Esophagus squamous epithelium (tissue), 5 donors: ENCODE measurements at regions not wholly inside any gene's neighbourhood (a gene's known extent, or its start where the extent isn't known, plus 50 kb on each side); places are given as distances from the start of the nearest gene placed in this dataset.

Experiments
- DNase-seq: peaks from one replicate; lab custom pipeline; 2025; lab: John Stamatoyannopoulos, UW
- H3K27ac ChIP-seq, 4 donors: fragments of 200-600 bp; sonication (generic); one replicate each; pipeline ENCODE4 v1.5.1; 2016 to 2019; ENCODE audit warnings: mild to moderate bottlenecking in 1 of 4
- H3K27me3 ChIP-seq, 4 donors: fragments of 200-600 bp; sonication (generic); 1 replicate in 3 of 4; 2 replicates in 1 of 4; pipeline versions ENCODE4 v1.5.1 to v1.6.0; 2017 to 2021; ENCODE audit warnings: antibody characterized with exemption in 1 of 4
- H3K36me3 ChIP-seq, 3 donors: fragments of 200-600 bp; sonication (generic); one replicate each; pipeline ENCODE4 v1.5.1; 2016 to 2019
- H3K4me1 ChIP-seq, 3 donors: fragments of 200-600 bp; sonication (generic); one replicate each; pipeline ENCODE4 v1.5.1; 2017 to 2019
- H3K4me3 ChIP-seq, 4 donors: fragments of 200-600 bp; sonication (generic); 1 replicate in 3 of 4; 2 replicates in 1 of 4; pipeline ENCODE4 v1.5.1; 2016 to 2019; ENCODE audit warnings: mild to moderate bottlenecking in 2 of 4, moderate library complexity in 1 of 4
- H3K9me3 ChIP-seq, 3 donors: fragments of 200-600 bp; sonication (generic); one replicate each; pipeline ENCODE4 v1.5.1; 2016 to 2019
- CTCF ChIP-seq, 6 experiments: fragments of 450-650 bp in 4 of 6; fragments of 200-600 bp in 2 of 6; sonication (generic) in 2 of 6; IDR thresholded peaks; one replicate each; pipeline ENCODE4 v1.5.1; 2016 to 2019; ENCODE audit warnings: antibody characterized with exemption in 6 of 6, mild to moderate bottlenecking in 4 of 6, moderate library complexity in 4 of 6
- POLR2A ChIP-seq, 4 donors: fragments of 450-650 bp; IDR thresholded peaks; one replicate each; pipeline ENCODE4 v1.6.1; 2017; ENCODE audit warnings: antibody characterized with exemption in 4 of 4, mild to moderate bottlenecking in 4 of 4, moderate library complexity in 3 of 4
- WGBS, 2 donors: methylation state at CpG; one replicate each; pipeline ENCODE4 v1.1.5; 2018; 5-methylcytosine and 5-hydroxymethylcytosine counted together
- intact Hi-C: fragments of 100-400 bp; cut with DNase I; formaldehyde crosslinking; loops from one replicate; pipeline ENCODE4 v1.15.0; 2022
- donor health status: DM: yes; HTN: yes; CAD: no.

GRCh38 chr21:31571879-31572278 lies 87.6 kb upstream of the SOD1 start:
- H3K4me1 ChIP-seq: no peaks in the 10 kb centered on the region
- H3K27me3 ChIP-seq: peaks cover 0 to 8% (median 0%) of the 10 kb centered on the region in 4 donors
- no peak for DNase-seq
- peaks cover 0 to 6% (median 0%) of the 10 kb centered on the region in 3 donors for H3K9me3 ChIP-seq
- H3K4me3 ChIP-seq: no peak overlapping the region
- TF ChIP-seq CTCF (IDR thresholded peaks at IDR 0.05) (no peak), POLR2A (IDR thresholded peaks at IDR 0.05) (no peak)
- WGBS, 2 donors: 81 to 88% methylated on average over 4 of the region's 4 CpGs
- intact Hi-C loops: no loop called here
- no peaks in the 10 kb centered on the region for H3K36me3 ChIP-seq
- H3K27ac ChIP-seq: no peak overlapping the region

- Histone ChIP-seq H3K4me1 (no peaks in the 10 kb centered on the region), H3K27me3 (peaks cover 0 to 8% (median 0%) of the 10 kb centered on the region in 4 donors), H3K27ac (no peak overlapping the region), H3K36me3 (no peaks in the 10 kb centered on the region), H3K9me3 (peaks cover 0 to 6% (median 0%) of the 10 kb centered on the region in 3 donors), H3K4me3 (no peak overlapping the region)
- no peak for TF ChIP-seq POLR2A (IDR thresholded peaks at IDR 0.05)
- no peak for TF ChIP-seq CTCF (IDR thresholded peaks at IDR 0.05)
- intact Hi-C loops: no loop called here
- DNase-seq: no peak
- 69 to 72% methylated on average over 8 of the region's 8 CpGs for WGBS, 2 donors
Measured at GRCh38 chr21:31570824-31571566, 88.5 kb upstream of the SOD1 start.

GRCh38 chr21:31566611-31567010 lies 92.9 kb upstream of the SOD1 start:
- Histone ChIP-seq H3K9me3 (no peaks in the 10 kb centered on the region), H3K4me3 (no peak overlapping the region), H3K27me3 (no peaks in the 10 kb centered on the region), H3K4me1 (no peaks in the 10 kb centered on the region), H3K36me3 (no peaks in the 10 kb centered on the region), H3K27ac (no peak overlapping the region)
- TF ChIP-seq POLR2A (IDR thresholded peaks at IDR 0.05) (no peak), CTCF (IDR thresholded peaks at IDR 0.05) (no peak)
- 64 to 69% methylated on average over 4 to 7 of the region's 7 CpGs for WGBS, 2 donors
- no peak for DNase-seq
- intact Hi-C loops: no loop called here

- Histone ChIP-seq H3K9me3 (no peaks in the 10 kb centered on the region), H3K36me3 (no peaks in the 10 kb centered on the region), H3K27me3 (peaks cover 0 to 4% (median 0%) of the 10 kb centered on the region in 4 donors), H3K27ac (no peak overlapping the region), H3K4me3 (no peak overlapping the region), H3K4me1 (no peaks in the 10 kb centered on the region)
- DNase-seq: no peak
- intact Hi-C loops: no loop called here
- TF ChIP-seq CTCF (IDR thresholded peaks at IDR 0.05) (no peak), POLR2A (IDR thresholded peaks at IDR 0.05) (no peak)
Measured at GRCh38 chr21:31566064-31566463, 93.4 kb upstream of the SOD1 start.

GRCh38 chr21:31564439-31564838 lies 95.1 kb upstream of the SOD1 start:
- TF ChIP-seq CTCF (IDR thresholded peaks at IDR 0.05) (no peak), POLR2A (IDR thresholded peaks at IDR 0.05) (no peak)
- Histone ChIP-seq H3K27ac (no peak overlapping the region), H3K4me3 (no peak overlapping the region), H3K27me3 (peaks cover 0 to 20% (median 0%) of the 10 kb centered on the region in 4 donors), H3K36me3 (no peaks in the 10 kb centered on the region), H3K4me1 (peaks cover 0 to 7% (median 5%) of the 10 kb centered on the region in 3 donors), H3K9me3 (no peaks in the 10 kb centered on the region)
- intact Hi-C loops: no loop called here
- no peak for DNase-seq
- 70 to 76% methylated on average over 6 to 9 of the region's 9 CpGs for WGBS, 2 donors
